ENCODE measurements at regions not wholly inside any gene's neighbourhood (a gene's known extent, or its start where the extent isn't known, plus 50 kb on each side); places are given as distances from the start of the nearest gene placed in this dataset.
"Not testable (repeated sequence)": the region's sequence is repeated elsewhere in the genome, so short reads cannot be mapped to it uniquely, and the experiment has no call there.

- intact Hi-C loops (cut with DNase I; ENCODE audit: low total_unique reads), result no loop called here
- WGBS, 5 donors, result 64 to 79% (median 67%) methylated on average over 2 of the region's 2 CpGs
Measured at GRCh38 chr4:103403619-103404018, 205.5 kb upstream of the CENPE start.

GRCh38 chr4:103402198-103402597 is 204.1 kb upstream of the CENPE start:
- TF ChIP-seq CTCF (IDR thresholded peaks at IDR 0.05) (no peak), POLR2AphosphoS5 (IDR thresholded peaks at IDR 0.05) (no peak), EP300 (IDR thresholded peaks at IDR 0.05) (no peak), POLR2A (IDR thresholded peaks at IDR 0.05) (no peak)
- Histone ChIP-seq H3K9me3 (no peaks in the 10 kb centered on the region), H3K27ac (no peak overlapping the region), H3K4me1 (no peaks in the 10 kb centered on the region), H3K27me3 (no peaks in the 10 kb centered on the region), H3K4me3 (no peak overlapping the region), H3K36me3 (no peaks in the 10 kb centered on the region)
- intact Hi-C loops (cut with DNase I; ENCODE audit: low total_unique reads), result no loop called here
- WGBS, 5 donors, result 62 to 85% (median 83%) methylated on average over 2 of the region's 2 CpGs
- DNase-seq, result no peak

More at GRCh38 chr4:103403619-103404018, 205.5 kb upstream of the CENPE start:
- DNase-seq, result no peak
- H3K36me3 ChIP-seq, result no peaks in the 10 kb centered on the region
- no peak overlapping the region for H3K4me3 ChIP-seq
- no peaks in the 10 kb centered on the region for H3K4me1 ChIP-seq
- TF ChIP-seq EP300 (IDR thresholded peaks at IDR 0.05) (no peak), CTCF (IDR thresholded peaks at IDR 0.05) (no peak)
- no peaks in the 10 kb centered on the region for H3K27me3 ChIP-seq
- no peak overlapping the region for H3K27ac ChIP-seq
- H3K9me3 ChIP-seq, result no peaks in the 10 kb centered on the region

GRCh38 chr4:103400405-103400804 is 202.3 kb upstream of the CENPE start:
- Histone ChIP-seq H3K4me3 (no peak overlapping the region), H3K36me3 (no peaks in the 10 kb centered on the region), H3K27me3 (no peaks in the 10 kb centered on the region), H3K9me3 (no peaks in the 10 kb centered on the region), H3K27ac (no peak overlapping the region), H3K4me1 (no peaks in the 10 kb centered on the region)
- intact Hi-C loops (cut with DNase I; ENCODE audit: low total_unique reads), result no loop called here
- TF ChIP-seq POLR2A (IDR thresholded peaks at IDR 0.05) (no peak), CTCF (IDR thresholded peaks at IDR 0.05) (no peak), EP300 (IDR thresholded peaks at IDR 0.05) (no peak), POLR2AphosphoS5 (IDR thresholded peaks at IDR 0.05) (no peak)
- WGBS, 5 donors, result 27 to 63% (median 45%) methylated on average over 1 of the region's 1 CpG
- DNase-seq, result no peak

GRCh38 chr4:103397541-103397940 is 199.4 kb upstream of the CENPE start:
- Histone ChIP-seq H3K27me3 (no peaks in the 10 kb centered on the region), H3K36me3 (no peaks in the 10 kb centered on the region), H3K9me3 (no peaks in the 10 kb centered on the region), H3K27ac (no peak overlapping the region), H3K4me3 (no peak overlapping the region), H3K4me1 (no peaks in the 10 kb centered on the region)
- TF ChIP-seq EP300 (IDR thresholded peaks at IDR 0.05) (no peak), POLR2A (IDR thresholded peaks at IDR 0.05) (no peak), POLR2AphosphoS5 (IDR thresholded peaks at IDR 0.05) (no peak), CTCF (IDR thresholded peaks at IDR 0.05) (no peak)
- no peak for DNase-seq
- intact Hi-C loops (cut with DNase I; ENCODE audit: low total_unique reads), result no loop called here
- 33 to 52% (median 41%) methylated on average over 1 of the region's 1 CpG for WGBS, 5 donors

- H3K27ac ChIP-seq; intact Hi-C loops (cut with DNase I; ENCODE audit: low total_unique reads); H3K4me1 ChIP-seq; H3K36me3 ChIP-seq; DNase-seq; H3K4me3 ChIP-seq; H3K27me3 ChIP-seq; H3K9me3 ChIP-seq: not testable (repeated sequence)
- 57 to 78% (median 67%) methylated on average over 1 of the region's 1 CpG for WGBS, 5 donors
Measured at GRCh38 chr4:103387508-103388011, 189.4 kb upstream of the CENPE start.

GRCh38 chr4:103385565-103385964 is 187.4 kb upstream of the CENPE start:
- H3K4me3 ChIP-seq; DNase-seq; H3K27me3 ChIP-seq; H3K27ac ChIP-seq; H3K36me3 ChIP-seq; intact Hi-C loops (cut with DNase I; ENCODE audit: low total_unique reads); H3K4me1 ChIP-seq: not testable (repeated sequence)
- 36 to 71% (median 47%) methylated on average over 2 of the region's 2 CpGs for WGBS, 5 donors
- H3K9me3 ChIP-seq, result peaks cover 0 to 18% (median 4%) of the 10 kb centered on the region in 4 donors

Measured in stomach (tissue), 8 donors.